ENCODE measurements at regions not wholly inside any gene's neighbourhood (a gene's known extent, or its start where the extent isn't known, plus 50 kb on each side); places are given as distances from the start of the nearest gene placed in this dataset.

DNA sequence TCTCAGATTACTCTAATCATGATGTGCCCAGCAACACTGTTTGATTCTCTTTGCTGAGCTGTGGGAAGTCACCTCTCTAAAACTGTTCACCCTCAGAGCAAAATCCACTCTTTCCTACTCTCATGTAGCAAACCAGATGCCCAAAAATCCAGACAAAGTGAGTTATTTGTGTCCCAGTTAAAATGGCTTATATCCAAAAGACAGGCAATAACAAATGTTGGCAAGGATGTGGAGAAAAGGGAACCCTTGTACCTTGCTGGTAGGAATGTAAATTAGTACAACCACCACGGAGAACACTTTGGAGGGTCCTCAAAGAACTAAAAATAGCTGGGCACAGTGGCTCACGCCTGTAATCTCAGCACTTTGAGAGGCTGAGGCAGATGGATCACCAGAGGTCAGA lies 384.0 kb downstream of the HHIPL2 start:
- TF ChIP-seq, protein P1, sequence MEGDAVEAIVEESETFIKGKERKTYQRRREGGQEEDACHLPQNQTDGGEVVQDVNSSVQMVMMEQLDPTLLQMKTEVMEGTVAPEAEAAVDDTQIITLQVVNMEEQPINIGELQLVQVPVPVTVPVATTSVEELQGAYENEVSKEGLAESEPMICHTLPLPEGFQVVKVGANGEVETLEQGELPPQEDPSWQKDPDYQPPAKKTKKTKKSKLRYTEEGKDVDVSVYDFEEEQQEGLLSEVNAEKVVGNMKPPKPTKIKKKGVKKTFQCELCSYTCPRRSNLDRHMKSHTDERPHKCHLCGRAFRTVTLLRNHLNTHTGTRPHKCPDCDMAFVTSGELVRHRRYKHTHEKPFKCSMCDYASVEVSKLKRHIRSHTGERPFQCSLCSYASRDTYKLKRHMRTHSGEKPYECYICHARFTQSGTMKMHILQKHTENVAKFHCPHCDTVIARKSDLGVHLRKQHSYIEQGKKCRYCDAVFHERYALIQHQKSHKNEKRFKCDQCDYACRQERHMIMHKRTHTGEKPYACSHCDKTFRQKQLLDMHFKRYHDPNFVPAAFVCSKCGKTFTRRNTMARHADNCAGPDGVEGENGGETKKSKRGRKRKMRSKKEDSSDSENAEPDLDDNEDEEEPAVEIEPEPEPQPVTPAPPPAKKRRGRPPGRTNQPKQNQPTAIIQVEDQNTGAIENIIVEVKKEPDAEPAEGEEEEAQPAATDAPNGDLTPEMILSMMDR (IDR thresholded peaks at IDR 0.05; ENCODE audit: control extremely low read depth, extremely low read depth) = no peak
- DNase-seq = no peak
- H3K9me3 ChIP-seq (ENCODE audit: control insufficient read depth in 4 of 4, insufficient read depth in 3 of 4, low read length in 3 of 4) = peaks cover 0 to under 1% (median 0%) of the 10 kb centered on the region in 4 donors

DNA sequence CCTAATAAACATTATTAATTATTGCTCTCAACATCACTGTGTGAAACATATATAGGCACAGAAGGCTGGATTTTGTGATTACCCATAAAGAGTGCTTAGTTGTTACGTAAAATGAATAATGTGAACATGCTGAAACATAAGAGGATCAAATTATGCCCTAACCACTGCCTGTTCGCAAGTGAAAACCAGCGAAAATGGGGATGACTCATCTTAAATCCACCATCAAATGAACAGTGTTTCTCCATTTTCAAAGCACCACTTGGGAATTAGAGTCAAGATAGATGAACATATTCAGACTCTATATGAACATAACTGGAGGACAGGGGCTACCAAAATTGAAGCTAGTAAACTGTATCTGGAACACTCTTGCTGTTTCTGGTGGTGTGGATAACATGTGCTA lies 386.2 kb downstream of the HHIPL2 start:
- H3K36me3 ChIP-seq (ENCODE audit: control insufficient read depth in 4 of 4, insufficient read depth in 4 of 4, low read length in 4 of 4) = no peaks in the 10 kb centered on the region
- no peak overlapping the region for H3K4me3 ChIP-seq
- ATAC-seq (ENCODE audit: insufficient read depth, low FRiP score) (no peak), DNase-seq (no peak)
- H3K9me3 ChIP-seq (ENCODE audit: control insufficient read depth in 4 of 4, insufficient read depth in 3 of 4, low read length in 3 of 4) = peaks cover 0 to 11% (median 6%) of the 10 kb centered on the region in 4 donors
- WGBS, 2 donors = 61 to 89% methylated on average over 3 of the region's 3 CpGs
- H3K9ac ChIP-seq (ENCODE audit: insufficient read depth in 1 of 2, low read length in 2 of 2) = no peak overlapping the region
- TF ChIP-seq, protein P1 (IDR thresholded peaks at IDR 0.05; ENCODE audit: control extremely low read depth, extremely low read depth) = no peak
- peaks cover 0 to 2% (median 0%) of the 10 kb centered on the region in 3 donors for H3K27me3 ChIP-seq (ENCODE audit: control insufficient read depth in 3 of 3, insufficient read depth in 3 of 3, low read length in 2 of 3)
- H3K27ac ChIP-seq (ENCODE audit: low read depth in 1 of 2, low read length in 1 of 2) = no peak overlapping the region
- no peaks in the 10 kb centered on the region for H3K4me1 ChIP-seq (ENCODE audit: control insufficient read depth in 5 of 5, insufficient read depth in 5 of 5, low read length in 5 of 5)

More for the DNA sequence above, 384.0 kb downstream of the HHIPL2 start:
- H3K36me3 ChIP-seq (ENCODE audit: control insufficient read depth in 4 of 4, insufficient read depth in 4 of 4, low read length in 4 of 4) = no peaks in the 10 kb centered on the region
- H3K4me3 ChIP-seq = no peak overlapping the region
- no peak for ATAC-seq (ENCODE audit: insufficient read depth, low FRiP score)
- H3K4me1 ChIP-seq (ENCODE audit: control insufficient read depth in 5 of 5, insufficient read depth in 5 of 5, low read length in 5 of 5) = no peaks in the 10 kb centered on the region
- peaks cover 0 to 2% (median 0%) of the 10 kb centered on the region in 3 donors for H3K27me3 ChIP-seq (ENCODE audit: control insufficient read depth in 3 of 3, insufficient read depth in 3 of 3, low read length in 2 of 3)
- WGBS, 2 donors = 31 to 74% methylated on average over 2 of the region's 2 CpGs
- no peak overlapping the region for H3K9ac ChIP-seq (ENCODE audit: insufficient read depth in 1 of 2, low read length in 2 of 2)
- no peak overlapping the region for H3K27ac ChIP-seq (ENCODE audit: low read depth in 1 of 2, low read length in 1 of 2)

DNA sequence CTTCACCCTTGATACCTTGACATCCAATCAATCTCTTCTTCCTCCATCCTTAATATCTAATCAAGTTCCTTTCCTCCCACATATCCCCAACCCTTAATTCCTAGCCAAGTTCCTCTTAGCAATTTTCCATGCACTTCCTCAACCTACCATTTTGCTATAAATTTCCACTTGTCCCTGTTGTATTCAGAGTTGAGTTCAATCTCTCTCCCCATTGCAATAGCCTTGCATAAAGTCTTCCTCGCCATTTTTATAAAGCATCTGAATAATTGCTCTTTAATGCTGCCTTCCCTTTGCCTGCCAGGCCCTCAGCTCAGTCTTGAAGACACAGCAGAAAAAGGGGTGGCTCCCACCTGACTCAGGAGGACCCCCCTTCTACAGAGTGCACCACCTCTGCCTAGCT lies 390.3 kb downstream of the HHIPL2 start:
- no peak for ATAC-seq (ENCODE audit: insufficient read depth, low FRiP score)

More for the DNA sequence above, 390.3 kb downstream of the HHIPL2 start:
- Histone ChIP-seq H3K36me3 (ENCODE audit: control insufficient read depth in 4 of 4, insufficient read depth in 4 of 4, low read length in 4 of 4) (no peaks in the 10 kb centered on the region), H3K27me3 (ENCODE audit: control insufficient read depth in 3 of 3, insufficient read depth in 3 of 3, low read length in 2 of 3) (no peaks in the 10 kb centered on the region), H3K9me3 (ENCODE audit: control insufficient read depth in 4 of 4, insufficient read depth in 3 of 4, low read length in 3 of 4) (peaks cover 0 to 11% (median 7%) of the 10 kb centered on the region in 4 donors), H3K4me3 (no peak overlapping the region), H3K4me1 (ENCODE audit: control insufficient read depth in 5 of 5, insufficient read depth in 5 of 5, low read length in 5 of 5) (no peaks in the 10 kb centered on the region), H3K9ac (ENCODE audit: insufficient read depth in 1 of 2, low read length in 2 of 2) (no peak overlapping the region), H3K27ac (ENCODE audit: low read depth in 1 of 2, low read length in 1 of 2) (no peak overlapping the region)
- TF ChIP-seq, protein P1 (IDR thresholded peaks at IDR 0.05; ENCODE audit: control extremely low read depth, extremely low read depth) = no peak
- no peak for DNase-seq
- WGBS, 2 donors = 86 to 94% methylated on average over 1 of the region's 1 CpG

Data from lung (tissue), 11 donors.